Calu3 (cell line): ENCODE measurements at regions not wholly inside any gene's neighbourhood (a gene's known extent, or its start where the extent isn't known, plus 50 kb on each side); places are given as distances from the start of the nearest gene placed in this dataset.

Source experiments
- BruUV-seq: library from RNA; stranded (reverse); fragments of 400-500 nt; replicated peaks from 2 replicates; lab custom pipeline; 2021; lab: Mats Ljungman, UMichigan
- CTCF ChIA-PET: fragments of 300-600 bp; sonication (Branson Sonifier 250); formaldehyde crosslinking; loops from one replicate; lab custom pipeline; 2022; ENCODE audit warnings: antibody characterized with exemption; lab: Charles Lee
- DNase-seq: peaks from one replicate; pipeline ENCODE4 v3.0.0; 2022
- H3K27ac Mint-ChIP-seq: one replicate; pipeline ENCODE4 v1.8.0; 2022; ENCODE audit warnings: mixed read lengths; ENCODE audit not compliant: unreplicated experiment
- H3K27me3 Mint-ChIP-seq: one replicate; pipeline ENCODE4 v1.8.0; 2022; ENCODE audit warnings: mixed read lengths; ENCODE audit not compliant: unreplicated experiment
- H3K36me3 Mint-ChIP-seq: one replicate; pipeline ENCODE4 v1.8.0; 2022; ENCODE audit warnings: mild to moderate bottlenecking, moderate library complexity, mixed read lengths; ENCODE audit not compliant: insufficient read depth, unreplicated experiment
- H3K4me1 Mint-ChIP-seq: one replicate; pipeline ENCODE4 v1.8.0; 2022; ENCODE audit warnings: mild to moderate bottlenecking, low read depth, mixed read lengths; ENCODE audit not compliant: unreplicated experiment
- H3K4me3 Mint-ChIP-seq: one replicate; pipeline ENCODE4 v1.8.0; 2022; ENCODE audit warnings: mild to moderate bottlenecking, low read depth, moderate library complexity, mixed read lengths; ENCODE audit not compliant: unreplicated experiment
- H3K9me3 Mint-ChIP-seq: one replicate; pipeline ENCODE4 v1.8.0; 2022; ENCODE audit warnings: low read depth, mixed read lengths; ENCODE audit not compliant: unreplicated experiment
- intact Hi-C: fragments of 100-400 bp; cut with micrococcal nuclease; formaldehyde crosslinking; loops from one replicate; pipeline ENCODE4 v1.10.0; 2022; ENCODE audit not compliant: unreplicated experiment
- TF ChIP-seq, protein P1 (sequence below): fragments of 200-600 bp; IDR thresholded peaks from one replicate; pipeline ENCODE4 v1.8.0; 2022; ENCODE audit warnings: antibody characterized with exemption; ENCODE audit not compliant: unreplicated experiment

DNA sequence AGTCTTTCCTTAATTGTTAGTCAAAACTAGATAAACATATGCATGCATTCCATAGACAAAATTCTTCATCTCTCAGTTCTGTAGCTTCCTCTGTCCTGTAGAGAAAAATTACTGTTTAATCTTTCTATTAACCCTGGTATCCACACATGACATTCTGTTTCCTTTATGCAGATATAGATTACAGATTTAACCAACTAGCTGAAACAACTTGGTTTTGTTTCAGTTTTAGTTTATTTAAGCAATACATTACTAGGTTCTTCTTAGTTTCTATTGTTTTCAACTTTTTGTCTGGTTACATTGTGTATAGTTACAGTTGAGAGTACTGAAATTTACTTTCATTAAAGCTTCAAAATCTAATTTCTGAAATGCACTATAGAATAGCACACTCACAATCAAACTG, 933.9 kb upstream of the EPHA5 start:
- BruUV-seq, result no TSS peak
- CTCF ChIA-PET, result no interaction called here
- intact Hi-C loops, result no loop called here

DNA sequence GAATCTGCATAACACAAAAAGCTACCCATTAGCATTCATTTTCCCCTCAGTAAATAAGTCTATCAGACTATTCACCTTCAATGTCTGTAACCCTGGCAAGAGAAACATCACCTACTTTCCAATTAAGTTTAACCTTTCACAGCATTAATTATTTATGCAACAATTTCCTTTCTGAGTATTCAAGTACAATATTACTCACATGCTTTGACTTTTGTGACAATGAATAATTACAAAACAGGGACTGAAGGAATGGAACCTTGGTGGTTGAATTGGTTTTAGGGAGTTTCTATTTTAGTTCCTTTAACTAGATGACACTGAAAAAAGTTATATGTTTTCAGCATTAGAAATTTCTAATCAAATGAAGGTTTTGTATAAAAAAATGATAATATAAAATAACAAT, 932.3 kb upstream of the EPHA5 start:
- Mint-ChIP-seq H3K4me3 (no peak overlapping the region), H3K27ac (no peak overlapping the region), H3K36me3 (no peaks in the 10 kb centered on the region), H3K4me1 (no peaks in the 10 kb centered on the region), H3K9me3 (peaks cover 2% of the 10 kb centered on the region), H3K27me3 (no peaks in the 10 kb centered on the region)
- CTCF ChIA-PET, result no interaction called here
- DNase-seq, result no peak
- BruUV-seq, result no TSS peak
- TF ChIP-seq, protein P1, sequence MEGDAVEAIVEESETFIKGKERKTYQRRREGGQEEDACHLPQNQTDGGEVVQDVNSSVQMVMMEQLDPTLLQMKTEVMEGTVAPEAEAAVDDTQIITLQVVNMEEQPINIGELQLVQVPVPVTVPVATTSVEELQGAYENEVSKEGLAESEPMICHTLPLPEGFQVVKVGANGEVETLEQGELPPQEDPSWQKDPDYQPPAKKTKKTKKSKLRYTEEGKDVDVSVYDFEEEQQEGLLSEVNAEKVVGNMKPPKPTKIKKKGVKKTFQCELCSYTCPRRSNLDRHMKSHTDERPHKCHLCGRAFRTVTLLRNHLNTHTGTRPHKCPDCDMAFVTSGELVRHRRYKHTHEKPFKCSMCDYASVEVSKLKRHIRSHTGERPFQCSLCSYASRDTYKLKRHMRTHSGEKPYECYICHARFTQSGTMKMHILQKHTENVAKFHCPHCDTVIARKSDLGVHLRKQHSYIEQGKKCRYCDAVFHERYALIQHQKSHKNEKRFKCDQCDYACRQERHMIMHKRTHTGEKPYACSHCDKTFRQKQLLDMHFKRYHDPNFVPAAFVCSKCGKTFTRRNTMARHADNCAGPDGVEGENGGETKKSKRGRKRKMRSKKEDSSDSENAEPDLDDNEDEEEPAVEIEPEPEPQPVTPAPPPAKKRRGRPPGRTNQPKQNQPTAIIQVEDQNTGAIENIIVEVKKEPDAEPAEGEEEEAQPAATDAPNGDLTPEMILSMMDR, result no peak
- intact Hi-C loops, result no loop called here

More for the DNA sequence above, 933.9 kb upstream of the EPHA5 start:
- no peaks in the 10 kb centered on the region for H3K27me3 Mint-ChIP-seq
- no peaks in the 10 kb centered on the region for H3K9me3 Mint-ChIP-seq
- no peaks in the 10 kb centered on the region for H3K36me3 Mint-ChIP-seq
- H3K27ac Mint-ChIP-seq, result no peak overlapping the region
- no peak for DNase-seq
- H3K4me1 Mint-ChIP-seq, result no peaks in the 10 kb centered on the region
- H3K4me3 Mint-ChIP-seq, result no peak overlapping the region
- TF ChIP-seq, protein P1, result no peak

DNA sequence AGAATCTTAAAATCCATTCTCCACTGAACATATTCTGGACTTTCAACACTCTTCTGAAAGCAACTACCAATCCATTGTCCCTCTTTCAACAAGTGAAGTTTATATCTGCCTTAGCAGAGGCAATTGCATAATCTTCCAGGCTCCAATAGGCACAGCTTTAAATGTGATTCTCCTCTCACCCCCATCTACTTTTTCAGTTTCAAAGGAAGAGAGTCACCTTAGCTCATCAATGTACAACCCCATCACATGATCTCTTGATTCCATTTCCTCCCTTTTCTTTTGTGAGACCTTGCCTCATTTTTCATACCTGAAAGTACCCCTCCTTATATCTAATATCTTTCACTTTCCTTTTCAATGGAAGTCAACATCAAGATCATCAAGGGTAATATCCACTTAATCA, 921.7 kb upstream of the EPHA5 start:
- intact Hi-C loops, result no loop called here
- no peak overlapping the region for H3K4me3 Mint-ChIP-seq
- CTCF ChIA-PET, result no interaction called here

DNA sequence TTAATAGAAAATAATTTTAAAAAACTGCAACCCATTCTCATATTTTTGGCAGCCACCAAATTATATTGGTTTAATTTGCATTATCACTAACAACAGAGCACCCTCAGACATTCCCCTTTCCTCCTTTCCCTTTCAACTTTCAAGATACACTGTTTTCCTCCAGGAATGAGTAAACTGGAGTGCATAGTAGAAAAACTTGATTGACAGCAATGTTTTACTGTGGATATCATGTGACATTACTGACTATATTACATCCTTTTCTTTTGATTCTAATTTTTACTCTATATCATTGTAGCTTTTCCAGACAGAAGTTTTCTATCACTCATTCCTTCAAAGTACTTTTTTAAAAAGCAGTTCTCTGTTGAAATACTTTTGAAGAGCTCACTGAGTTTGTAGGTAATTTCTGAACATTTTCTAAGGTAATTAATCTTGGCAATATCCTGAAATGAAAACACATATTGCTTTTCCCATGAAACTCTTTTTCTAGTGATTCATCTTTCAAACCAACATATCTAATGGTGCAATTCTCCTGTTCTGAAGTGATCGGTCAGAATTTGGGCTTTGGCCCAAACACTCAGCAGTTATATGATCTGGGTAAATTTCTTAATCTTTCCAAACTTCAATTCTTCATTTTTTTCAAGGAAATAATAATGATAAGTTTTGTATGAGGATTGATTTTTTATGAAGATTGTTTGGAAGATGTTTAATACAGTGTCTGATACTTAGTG, 920.4 kb upstream of the EPHA5 start:
- no peak overlapping the region for H3K4me3 Mint-ChIP-seq
- BruUV-seq, result no TSS peak
- CTCF ChIA-PET, result no interaction called here
- H3K27me3 Mint-ChIP-seq, result no peaks in the 10 kb centered on the region
- no peaks in the 10 kb centered on the region for H3K36me3 Mint-ChIP-seq
- H3K27ac Mint-ChIP-seq, result no peak overlapping the region
- intact Hi-C loops, result no loop called here
- TF ChIP-seq, protein P1, result no peak
- DNase-seq, result no peak
- H3K9me3 Mint-ChIP-seq, result no peaks in the 10 kb centered on the region
- H3K4me1 Mint-ChIP-seq, result peaks cover 8% of the 10 kb centered on the region

More for the DNA sequence above, 921.7 kb upstream of the EPHA5 start:
- Mint-ChIP-seq H3K36me3 (no peaks in the 10 kb centered on the region), H3K27ac (no peak overlapping the region), H3K27me3 (no peaks in the 10 kb centered on the region), H3K9me3 (no peaks in the 10 kb centered on the region), H3K4me1 (peaks cover 8% of the 10 kb centered on the region)
- TF ChIP-seq, protein P1, result no peak
- BruUV-seq, result no TSS peak
- no peak for DNase-seq
